ENCODE measurements at regions not wholly inside any gene's neighbourhood (a gene's known extent, or its start where the extent isn't known, plus 50 kb on each side); places are given as distances from the start of the nearest gene placed in this dataset.

GRCh38 chr3:174376346-174376745 is 482.8 kb upstream of the NAALADL2 start:
- no peaks in the 10 kb centered on the region for H3K36me3 ChIP-seq (ENCODE audit: control insufficient read depth in 1 of 2, insufficient read depth in 2 of 2, low read depth in 1 of 2, low read length in 2 of 2)
- H3K4ac ChIP-seq (ENCODE audit: low read depth in 1 of 2, low read length in 2 of 2), result no peak overlapping the region
- no peak overlapping the region for H3K14ac ChIP-seq (ENCODE audit: low read length in 2 of 2)
- no peak overlapping the region for H2BK15ac ChIP-seq (ENCODE audit: low read depth, poor library complexity, severe bottlenecking)
- H2BK5ac ChIP-seq (ENCODE audit: low read depth, low read length, poor library complexity, severe bottlenecking), result no peak overlapping the region
- no peak overlapping the region for H4K8ac ChIP-seq (ENCODE audit: low read length)
- no peak overlapping the region for H3K4me3 ChIP-seq (ENCODE audit: insufficient read depth in 1 of 2, low read depth in 1 of 2, low read length in 2 of 2)
- H3K9ac ChIP-seq (ENCODE audit: low read length), result no peak overlapping the region
- H3K27me3 ChIP-seq (ENCODE audit: control insufficient read depth in 1 of 2, insufficient read depth in 1 of 2, low read length in 2 of 2), result no peaks in the 10 kb centered on the region
- no peaks in the 10 kb centered on the region for H3K79me1 ChIP-seq (replicated peaks; ENCODE audit: low read length, poor library complexity, severe bottlenecking)
- H3K9me3 ChIP-seq (ENCODE audit: control insufficient read depth, low read length), result no peaks in the 10 kb centered on the region
- H2BK120ac ChIP-seq (ENCODE audit: low read depth, low read length), result no peak overlapping the region
- H2AFZ ChIP-seq (ENCODE audit: low read depth, low read length), result no peak overlapping the region
- no peak overlapping the region for H3K18ac ChIP-seq (ENCODE audit: low read depth in 1 of 2, low read length in 2 of 2)
- H3K4me1 ChIP-seq (ENCODE audit: control insufficient read depth, insufficient read depth, low read depth, low read length), result no peaks in the 10 kb centered on the region
- DNase-seq, result peak; percentile 11
- no peak overlapping the region for H4K91ac ChIP-seq (ENCODE audit: low read length)
- H2BK12ac ChIP-seq (ENCODE audit: low read length in 2 of 2), result no peak overlapping the region
- H3K4me2 ChIP-seq (ENCODE audit: low read length, poor library complexity, severe bottlenecking), result no peak overlapping the region
- H2AK5ac ChIP-seq (ENCODE audit: low read length, severe bottlenecking), result no peak overlapping the region
- H3K23ac ChIP-seq (ENCODE audit: low read length in 2 of 2), result no peak overlapping the region
- no peak overlapping the region for H3K27ac ChIP-seq (ENCODE audit: low read length, poor library complexity, severe bottlenecking)

GRCh38 chr3:174377096-174377495 is 482.0 kb upstream of the NAALADL2 start:
- no peak for DNase-seq
- no peaks in the 10 kb centered on the region for H3K36me3 ChIP-seq (ENCODE audit: control insufficient read depth in 1 of 2, insufficient read depth in 2 of 2, low read depth in 1 of 2, low read length in 2 of 2)
- H2BK12ac ChIP-seq (ENCODE audit: low read length in 2 of 2), result no peak overlapping the region
- H3K18ac ChIP-seq (ENCODE audit: low read depth in 1 of 2, low read length in 2 of 2), result no peak overlapping the region
- H3K27ac ChIP-seq (ENCODE audit: low read length, poor library complexity, severe bottlenecking), result no peak overlapping the region
- no peaks in the 10 kb centered on the region for H3K4me1 ChIP-seq (ENCODE audit: control insufficient read depth, insufficient read depth, low read depth, low read length)
- no peak overlapping the region for H3K4ac ChIP-seq (ENCODE audit: low read depth in 1 of 2, low read length in 2 of 2)
- no peak overlapping the region for H3K23ac ChIP-seq (ENCODE audit: low read length in 2 of 2)
- H3K9me3 ChIP-seq (ENCODE audit: control insufficient read depth, low read length), result no peaks in the 10 kb centered on the region
- no peak overlapping the region for H3K4me3 ChIP-seq (ENCODE audit: insufficient read depth in 1 of 2, low read depth in 1 of 2, low read length in 2 of 2)
- H3K79me1 ChIP-seq (replicated peaks; ENCODE audit: low read length, poor library complexity, severe bottlenecking), result no peaks in the 10 kb centered on the region
- H2AK5ac ChIP-seq (ENCODE audit: low read length, severe bottlenecking), result no peak overlapping the region
- no peak overlapping the region for H2AFZ ChIP-seq (ENCODE audit: low read depth, low read length)
- H3K9ac ChIP-seq (ENCODE audit: low read length), result no peak overlapping the region
- H2BK120ac ChIP-seq (ENCODE audit: low read depth, low read length), result no peak overlapping the region
- H4K91ac ChIP-seq (ENCODE audit: low read length), result no peak overlapping the region
- H3K14ac ChIP-seq (ENCODE audit: low read length in 2 of 2), result peak overlapping the region in 1 of 2 experiments; percentile 27
- no peak overlapping the region for H3K4me2 ChIP-seq (ENCODE audit: low read length, poor library complexity, severe bottlenecking)
- no peaks in the 10 kb centered on the region for H3K27me3 ChIP-seq (ENCODE audit: control insufficient read depth in 1 of 2, insufficient read depth in 1 of 2, low read length in 2 of 2)
- no peak overlapping the region for H4K8ac ChIP-seq (ENCODE audit: low read length)
- no peak overlapping the region for H2BK15ac ChIP-seq (ENCODE audit: low read depth, poor library complexity, severe bottlenecking)
- WGBS, result 96% methylated on average over 32 of the region's 32 CpGs
- H2BK5ac ChIP-seq (ENCODE audit: low read depth, low read length, poor library complexity, severe bottlenecking), result no peak overlapping the region

- Histone ChIP-seq H3K18ac (ENCODE audit: low read depth in 1 of 2, low read length in 2 of 2) (no peak overlapping the region), H2BK15ac (ENCODE audit: low read depth, poor library complexity, severe bottlenecking) (no peak overlapping the region), H3K14ac (ENCODE audit: low read length in 2 of 2) (no peak overlapping the region), H2BK120ac (ENCODE audit: low read depth, low read length) (no peak overlapping the region), H3K4me3 (ENCODE audit: insufficient read depth in 1 of 2, low read depth in 1 of 2, low read length in 2 of 2) (no peak overlapping the region), H3K4ac (ENCODE audit: low read depth in 1 of 2, low read length in 2 of 2) (no peak overlapping the region), H3K23ac (ENCODE audit: low read length in 2 of 2) (no peak overlapping the region), H3K27me3 (ENCODE audit: control insufficient read depth in 1 of 2, insufficient read depth in 1 of 2, low read length in 2 of 2) (no peaks in the 10 kb centered on the region), H3K4me1 (ENCODE audit: control insufficient read depth, insufficient read depth, low read depth, low read length) (no peaks in the 10 kb centered on the region), H3K36me3 (ENCODE audit: control insufficient read depth in 1 of 2, insufficient read depth in 2 of 2, low read depth in 1 of 2, low read length in 2 of 2) (no peaks in the 10 kb centered on the region), H3K9me3 (ENCODE audit: control insufficient read depth, low read length) (no peaks in the 10 kb centered on the region), H2AFZ (ENCODE audit: low read depth, low read length) (no peak overlapping the region), H4K91ac (ENCODE audit: low read length) (no peak overlapping the region), H3K4me2 (ENCODE audit: low read length, poor library complexity, severe bottlenecking) (no peak overlapping the region), H3K79me1 (replicated peaks; ENCODE audit: low read length, poor library complexity, severe bottlenecking) (no peaks in the 10 kb centered on the region), H3K9ac (ENCODE audit: low read length) (no peak overlapping the region), H2BK12ac (ENCODE audit: low read length in 2 of 2) (no peak overlapping the region), H2BK5ac (ENCODE audit: low read depth, low read length, poor library complexity, severe bottlenecking) (no peak overlapping the region), H2AK5ac (ENCODE audit: low read length, severe bottlenecking) (no peak overlapping the region), H4K8ac (ENCODE audit: low read length) (no peak overlapping the region), H3K27ac (ENCODE audit: low read length, poor library complexity, severe bottlenecking) (no peak overlapping the region)
- WGBS, result 95% methylated on average over 8 of the region's 13 CpGs
- DNase-seq, result no peak
These were observed 481.4 kb upstream of the NAALADL2 start for GRCh38 chr3:174377684-174378083.

DNA sequence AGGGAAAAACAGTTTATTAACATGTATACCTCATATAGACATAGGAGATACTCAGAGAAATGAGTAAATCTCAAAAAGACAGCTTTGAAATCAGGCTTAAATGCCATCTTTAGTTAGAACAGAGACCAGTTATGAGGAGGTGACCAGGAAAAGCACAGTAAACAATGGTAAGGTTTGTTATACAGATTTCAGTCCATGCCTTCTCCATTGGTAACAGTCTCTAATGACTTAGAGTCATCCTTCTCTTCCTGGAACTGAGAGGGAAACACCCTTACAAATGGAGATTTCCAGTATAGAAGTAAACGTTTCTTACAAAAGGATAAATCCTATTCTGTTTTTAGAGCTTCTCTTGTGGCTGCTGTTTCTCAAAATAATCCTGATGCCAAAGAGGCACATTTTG is 476.3 kb upstream of the NAALADL2 start:
- Histone ChIP-seq H3K14ac (ENCODE audit: low read length in 2 of 2) (no peak overlapping the region), H3K18ac (ENCODE audit: low read depth in 1 of 2, low read length in 2 of 2) (no peak overlapping the region), H3K79me1 (replicated peaks; ENCODE audit: low read length, poor library complexity, severe bottlenecking) (no peaks in the 10 kb centered on the region), H2BK120ac (ENCODE audit: low read depth, low read length) (no peak overlapping the region), H2AK5ac (ENCODE audit: low read length, severe bottlenecking) (no peak overlapping the region), H2BK15ac (ENCODE audit: low read depth, poor library complexity, severe bottlenecking) (no peak overlapping the region), H3K23ac (ENCODE audit: low read length in 2 of 2) (no peak overlapping the region), H4K91ac (ENCODE audit: low read length) (no peak overlapping the region), H3K36me3 (ENCODE audit: control insufficient read depth in 1 of 2, insufficient read depth in 2 of 2, low read depth in 1 of 2, low read length in 2 of 2) (no peaks in the 10 kb centered on the region), H2BK5ac (ENCODE audit: low read depth, low read length, poor library complexity, severe bottlenecking) (no peak overlapping the region), H4K8ac (ENCODE audit: low read length) (no peak overlapping the region), H3K9me3 (ENCODE audit: control insufficient read depth, low read length) (peaks cover 7% of the 10 kb centered on the region), H3K4me2 (ENCODE audit: low read length, poor library complexity, severe bottlenecking) (no peak overlapping the region), H2BK12ac (ENCODE audit: low read length in 2 of 2) (no peak overlapping the region), H3K9ac (ENCODE audit: low read length) (no peak overlapping the region), H3K4ac (ENCODE audit: low read depth in 1 of 2, low read length in 2 of 2) (no peak overlapping the region), H2AFZ (ENCODE audit: low read depth, low read length) (no peak overlapping the region), H3K27ac (ENCODE audit: low read length, poor library complexity, severe bottlenecking) (no peak overlapping the region), H3K27me3 (ENCODE audit: control insufficient read depth in 1 of 2, insufficient read depth in 1 of 2, low read length in 2 of 2) (no peaks in the 10 kb centered on the region), H3K4me3 (ENCODE audit: insufficient read depth in 1 of 2, low read depth in 1 of 2, low read length in 2 of 2) (no peak overlapping the region), H3K4me1 (ENCODE audit: control insufficient read depth, insufficient read depth, low read depth, low read length) (no peaks in the 10 kb centered on the region)
- DNase-seq, result no peak
- no CpG with 5 or more reads among the region's 1 CpG for WGBS

All from mesenchymal stem cell (in vitro differentiated cells and primary cell).